Heart right ventricle (tissue), 16 donors: ENCODE measurements at regions not wholly inside any gene's neighbourhood (a gene's known extent, or its start where the extent isn't known, plus 50 kb on each side); places are given as distances from the start of the nearest gene placed in this dataset.
"Not testable (repeated sequence)": the region's sequence is repeated elsewhere in the genome, so short reads cannot be mapped to it uniquely, and the experiment has no call there.

Experiments used
- ATAC-seq, 8 donors: fragments of 200-7000 bp; cut with Tn5 transposase; one replicate each; pipeline ENCODE4 v1.9.1; 2020; ENCODE audit warnings: mild to moderate bottlenecking in 8 of 8, moderate library complexity in 8 of 8, moderate number of reproducible peaks in 1 of 8
- DNase-seq, 2 donors: peaks; one replicate each; pipeline ENCODE4 v3.0.0-alpha.2; 2020
- H3K27ac ChIP-seq, 10 donors: fragments of 200-600 bp; sonication (generic) in 2 of 10; one replicate each; pipeline versions ENCODE4 v1.5.0 to v1.8.0; 2020 to 2022; ENCODE audit warnings: mild to moderate bottlenecking in 3 of 10
- H3K27me3 ChIP-seq, 7 donors: fragments of 200-600 bp; one replicate each; pipeline ENCODE4 v1.8.0; 2021 to 2022; ENCODE audit warnings: mild to moderate bottlenecking in 2 of 7
- H3K36me3 ChIP-seq, 9 donors: fragments of 200-600 bp; sonication (generic) in 1 of 9; one replicate each; pipeline versions ENCODE4 v1.5.0 to v1.8.0; 2020 to 2022; ENCODE audit warnings: mild to moderate bottlenecking in 2 of 9
- H3K4me1 ChIP-seq, 9 donors: fragments of 200-600 bp; sonication (generic) in 1 of 9; one replicate each; pipeline versions ENCODE4 v1.5.0 to v1.8.0; 2020 to 2022; ENCODE audit warnings: mild to moderate bottlenecking in 4 of 9
- H3K4me3 ChIP-seq, 10 donors: fragments of 200-600 bp; sonication (generic) in 2 of 10; one replicate each; pipeline versions ENCODE4 v1.5.0 to v1.8.0; 2020 to 2022; ENCODE audit warnings: mild to moderate bottlenecking in 7 of 10, moderate library complexity in 2 of 10
- H3K9me3 ChIP-seq, 11 donors: fragments of 200-600 bp in 10 of 11; sonication (generic) in 2 of 11; one replicate each; pipeline versions ENCODE4 v1.5.0 to v1.8.0; 2013 to 2022; ENCODE audit warnings: mild to moderate bottlenecking in 2 of 11, control low read depth in 1 of 11, moderate library complexity in 1 of 11
- WGBS, 2 donors: extraction: QIAGEN DNeasy Blood & Tissue Kit; methylation state at CpG; one replicate each; pipeline ENCODE4 v1.1.7; 2013; ENCODE audit warnings: inconsistent platforms in 1 of 2; 5-methylcytosine and 5-hydroxymethylcytosine counted together
- intact Hi-C, 10 donors: fragments of 100-400 bp; cut with DNase I; formaldehyde crosslinking; loops; one replicate each; pipeline versions ENCODE4 v1.11.1 to v1.14.2; 2022
- donor health status: Arrhythmogenic right ventricular cardiomyopathy.
- donor health status: ischemic (EF 13 %, LVEDD 7.1; RV severe dilation, severe dysfunction).
- donor health status: healthy with polysubstance abuse.
- donor health status: DM: no; HTN: yes; CAD: no.
- donor health status: DM: no; HTN: no; CAD: no.
- donor health status: ischemic (EF 25% LVEDD 6.9; RV normal size, moderate dysfunction).
- donor health status: ischemic (EF 25% LVEDD 5.7; RV mildly dilated, moderate dysfunction).
- donor health status: healthy.
- donor health status: DM: yes; HTN: yes; CAD: no.
- donor health status: Ischemic cardiomyopathy.
- donor health status: ischemic (EF 35%, LVEDD 5.7; RV mildly dilated, moderate dysfunction).
- donor health status: nonischemic (EF 11% LVEDD 7.7; RV severe dilation, severe dysfunction).
- donor health status: DM: yes; HTN: yes; CAD: no.
- donor health status: PGD.
- donor health status: ischemic (EF 29% LVEDD 5.4; RV normal size, mild dysfunction).
- donor health status: nonischemic (EF 23%, LVEDD 6.1; RV moderate dilation, normal function).

DNA sequence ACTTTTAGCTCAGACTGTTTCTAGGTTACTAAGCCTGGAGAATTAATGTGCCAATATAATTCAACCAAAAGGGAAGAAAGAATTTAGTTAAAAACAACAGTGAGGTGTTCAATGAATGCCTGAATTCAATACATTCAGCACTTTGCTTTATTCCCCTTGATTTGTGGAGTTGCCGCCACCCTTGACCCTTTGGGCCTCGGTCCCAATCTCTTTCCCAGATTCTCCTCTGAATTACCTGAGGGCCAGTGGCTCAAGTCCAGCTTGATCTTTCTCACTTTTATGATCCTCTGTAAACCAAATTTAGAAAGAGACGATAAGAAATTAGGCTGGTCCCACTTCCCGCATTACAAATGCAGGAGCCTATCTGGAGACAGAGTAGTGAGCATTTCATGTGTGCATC is 98.7 kb downstream of the NBPF8 start:
- intact Hi-C loops, H3K4me3 ChIP-seq, DNase-seq, H3K4me1 ChIP-seq, H3K27me3 ChIP-seq, ATAC-seq, H3K9me3 ChIP-seq, H3K27ac ChIP-seq: not testable (repeated sequence)
- no CpG with 5 or more reads among the region's 4 CpGs for WGBS, 2 donors
- H3K36me3 ChIP-seq = peaks cover 0 to 28% (median 0%) of the 10 kb centered on the region in 9 donors

DNA sequence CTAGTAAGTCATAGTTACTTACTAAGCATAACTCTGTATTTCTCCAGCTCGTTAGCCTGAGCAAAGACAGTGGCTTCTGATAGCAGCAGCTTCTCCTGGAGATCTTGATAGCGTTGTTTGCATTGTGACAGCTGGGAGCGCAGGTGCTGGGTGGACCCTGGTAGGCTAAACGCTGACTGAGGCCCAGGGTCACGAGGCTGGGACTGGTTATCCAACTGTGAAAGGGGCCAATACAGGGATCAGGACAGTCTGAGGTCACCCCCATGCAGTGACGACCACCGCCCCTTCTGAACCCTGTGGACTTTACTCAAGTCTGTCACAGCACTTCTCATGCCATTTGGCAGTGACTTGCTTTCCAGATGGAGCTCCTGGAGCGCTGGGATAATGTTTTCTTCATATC is 104.4 kb downstream of the NBPF8 start:
- H3K36me3 ChIP-seq = peaks cover 0 to 12% (median 0%) of the 10 kb centered on the region in 9 donors
- ATAC-seq = peak in 2 of 8 donors; percentile 23 to 60
- H3K27me3 ChIP-seq, H3K27ac ChIP-seq, H3K4me3 ChIP-seq, H3K9me3 ChIP-seq, DNase-seq, H3K4me1 ChIP-seq, intact Hi-C loops: not testable (repeated sequence)
- WGBS, 2 donors = 71 to 100% methylated on average over 1 to 2 of the region's 8 CpGs

DNA sequence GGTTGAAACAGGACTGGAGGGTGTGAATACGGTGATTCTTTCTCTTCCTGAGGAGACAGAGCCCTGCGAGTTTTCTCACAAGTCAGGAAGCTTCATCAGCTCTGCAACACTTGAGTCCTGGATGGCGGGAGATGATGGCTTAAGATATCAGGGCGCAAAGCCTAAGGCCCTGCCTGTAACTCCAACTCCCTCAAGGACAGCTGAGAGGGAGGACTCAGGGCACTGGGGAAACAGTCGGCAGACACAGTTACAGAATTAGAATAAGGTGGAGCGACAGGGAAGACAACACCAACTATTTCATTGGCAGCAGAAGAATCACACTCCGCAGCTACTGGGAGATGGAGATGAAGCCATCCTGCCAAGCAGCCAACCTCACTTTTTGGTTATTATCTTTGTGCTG is 109.6 kb downstream of the NBPF8 start:
- H3K27ac ChIP-seq, H3K4me3 ChIP-seq, H3K36me3 ChIP-seq, H3K4me1 ChIP-seq, H3K9me3 ChIP-seq, intact Hi-C loops, DNase-seq, H3K27me3 ChIP-seq: not testable (repeated sequence)
- ATAC-seq = peak; percentile 45 to 83 (median 74)
- 26 to 56% methylated on average over 2 of the region's 7 CpGs for WGBS, 2 donors

DNA sequence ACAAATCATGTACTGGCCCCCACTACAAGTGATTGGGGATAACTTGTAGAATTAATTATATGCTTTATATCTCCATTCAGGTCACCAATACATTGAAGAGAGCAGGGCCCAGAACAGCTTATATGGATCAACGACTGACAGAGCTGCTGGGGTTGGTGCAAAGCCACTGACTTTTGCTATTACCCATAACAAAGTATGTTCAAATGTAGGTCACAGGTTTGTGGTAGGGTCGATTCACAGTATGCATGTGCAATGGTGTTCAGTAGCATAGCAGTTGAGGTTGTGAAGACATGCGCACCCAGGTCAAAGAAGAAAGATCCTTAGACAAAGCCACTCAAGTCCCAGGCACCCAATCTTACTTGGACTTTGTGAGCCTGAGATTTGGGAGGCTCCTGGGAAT is 110.6 kb downstream of the NBPF8 start:
- DNase-seq, ATAC-seq, H3K27ac ChIP-seq, H3K36me3 ChIP-seq, H3K4me3 ChIP-seq, H3K4me1 ChIP-seq, H3K27me3 ChIP-seq, H3K9me3 ChIP-seq, intact Hi-C loops: not testable (repeated sequence)
- WGBS, 2 donors = 89 to 91% methylated on average over 2 of the region's 3 CpGs

DNA sequence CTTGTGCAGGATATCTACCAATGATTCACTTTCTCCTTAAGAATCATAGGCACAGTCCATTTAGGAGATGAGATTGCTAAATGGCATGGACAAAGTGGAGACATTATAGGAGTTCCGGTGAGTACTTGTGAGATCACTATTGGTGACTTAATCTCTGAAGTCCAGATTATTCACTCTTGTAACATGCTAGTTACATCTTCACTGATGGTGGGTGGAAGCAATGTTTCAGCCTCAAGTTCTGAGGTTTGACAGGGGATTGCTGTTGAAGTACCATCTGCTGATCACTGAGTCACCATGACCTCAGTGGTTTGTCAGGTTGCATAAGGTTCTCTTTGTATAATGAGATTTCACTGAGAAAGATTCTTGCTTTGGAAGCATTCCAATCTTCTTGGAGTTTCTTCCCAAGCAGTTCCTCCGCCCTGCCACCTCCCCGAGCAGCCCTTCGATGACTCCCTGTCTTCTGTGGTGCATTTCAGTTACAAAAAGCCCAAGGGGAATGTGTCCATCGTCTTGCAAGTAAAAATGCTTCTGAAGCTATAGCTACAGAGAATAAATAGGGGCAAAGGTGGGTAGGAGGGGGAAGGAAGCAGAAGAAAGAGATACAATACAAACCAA is 114.7 kb downstream of the NBPF8 start:
- H3K27ac ChIP-seq, H3K9me3 ChIP-seq, H3K27me3 ChIP-seq, H3K36me3 ChIP-seq, DNase-seq, intact Hi-C loops, H3K4me1 ChIP-seq, H3K4me3 ChIP-seq: not testable (repeated sequence)
- peak in 3 of 8 donors; percentile 23 to 70 (median 28) for ATAC-seq
- 79 to 82% methylated on average over 5 of the region's 5 CpGs for WGBS, 2 donors

DNA sequence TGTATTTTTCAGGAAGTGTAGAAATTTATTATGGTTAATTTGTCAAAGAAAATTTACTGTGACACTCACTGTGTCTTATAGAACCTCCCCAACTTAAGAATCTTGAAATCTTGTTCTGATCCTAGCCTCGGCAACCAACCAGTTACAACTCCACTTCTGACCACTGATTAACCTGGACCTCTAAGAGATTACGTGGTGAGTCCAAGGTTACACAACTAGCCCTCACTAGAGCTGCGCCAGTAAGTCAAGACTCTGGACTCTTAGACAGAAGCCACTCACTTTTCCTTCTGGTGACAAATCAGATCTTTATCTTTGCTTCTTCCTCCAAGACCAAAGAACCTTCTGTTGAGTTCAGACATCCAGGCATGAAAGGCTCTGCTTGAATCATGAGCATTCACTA is 116.6 kb downstream of the NBPF8 start:
- not testable (repeated sequence) for DNase-seq, H3K9me3 ChIP-seq

DNA sequence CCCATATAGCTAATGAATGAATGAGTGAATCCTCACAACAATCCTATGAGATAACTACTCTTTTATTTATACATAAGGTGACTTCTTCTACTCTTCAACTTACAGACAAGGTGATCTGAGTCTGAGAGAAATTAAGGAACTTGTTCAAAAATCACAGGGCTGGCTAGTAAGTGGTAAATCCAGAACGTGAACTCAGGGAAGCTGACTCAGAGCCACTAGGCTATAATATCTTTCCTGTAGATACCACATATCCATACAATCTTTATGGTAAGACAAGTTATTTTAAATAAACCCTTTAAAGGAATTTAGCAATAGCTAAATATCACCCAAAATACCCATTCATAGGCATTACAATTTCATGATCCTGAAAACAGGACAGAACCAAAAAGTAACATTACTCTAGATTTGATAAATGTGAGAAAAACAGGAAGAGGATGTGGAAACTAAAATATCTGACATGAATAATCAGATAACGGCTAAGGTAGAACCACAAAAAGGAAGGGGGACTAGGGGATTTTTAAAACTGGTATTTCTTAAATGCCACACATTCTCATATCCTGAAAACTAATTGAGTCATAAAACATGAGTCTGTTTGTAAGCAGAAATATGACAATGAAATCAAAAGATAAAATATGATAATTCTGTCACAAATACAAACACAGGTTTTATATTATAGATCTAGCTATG is 119.7 kb downstream of the NBPF8 start:
- H3K9me3 ChIP-seq, DNase-seq, H3K27ac ChIP-seq, H3K4me3 ChIP-seq, H3K4me1 ChIP-seq, ATAC-seq, intact Hi-C loops, H3K27me3 ChIP-seq: not testable (repeated sequence)
- peaks cover 0 to 23% (median 0%) of the 10 kb centered on the region in 9 donors for H3K36me3 ChIP-seq
- 42 to 57% methylated on average over 2 of the region's 2 CpGs for WGBS, 2 donors

More for the DNA sequence above, 116.6 kb downstream of the NBPF8 start:
- ATAC-seq, H3K27me3 ChIP-seq, intact Hi-C loops, H3K4me3 ChIP-seq, H3K4me1 ChIP-seq, H3K27ac ChIP-seq: not testable (repeated sequence)
- WGBS, 2 donors = 100% methylated on average over 1 of the region's 3 CpGs
- H3K36me3 ChIP-seq = peaks cover 0 to 13% (median 0%) of the 10 kb centered on the region in 9 donors

DNA sequence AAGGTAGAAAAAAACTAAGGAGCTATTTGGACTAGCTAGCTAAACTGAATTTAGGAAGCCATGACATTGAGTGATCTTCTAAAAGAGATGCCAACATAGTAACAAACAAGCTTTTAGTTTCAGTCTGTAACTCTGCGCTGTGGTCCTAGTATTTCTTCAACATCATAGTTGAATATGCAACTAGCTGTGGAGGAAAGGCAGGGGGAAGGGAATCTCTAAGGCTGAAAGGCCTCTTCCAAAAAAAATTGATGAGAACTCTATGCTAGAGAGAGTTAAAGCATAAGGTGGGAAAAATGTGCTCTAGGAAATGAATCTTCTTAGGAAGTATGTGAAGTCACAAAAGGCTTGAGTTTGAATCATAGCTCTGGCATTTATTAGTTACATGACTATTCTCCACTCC is 120.2 kb downstream of the NBPF8 start:
- DNase-seq, H3K4me3 ChIP-seq, H3K27ac ChIP-seq, H3K9me3 ChIP-seq, H3K27me3 ChIP-seq, H3K4me1 ChIP-seq, ATAC-seq, intact Hi-C loops: not testable (repeated sequence)
- H3K36me3 ChIP-seq = peaks cover 0 to 27% (median 0%) of the 10 kb centered on the region in 9 donors
- WGBS, 2 donors = 88 to 100% methylated on average over 1 of the region's 1 CpG

DNA sequence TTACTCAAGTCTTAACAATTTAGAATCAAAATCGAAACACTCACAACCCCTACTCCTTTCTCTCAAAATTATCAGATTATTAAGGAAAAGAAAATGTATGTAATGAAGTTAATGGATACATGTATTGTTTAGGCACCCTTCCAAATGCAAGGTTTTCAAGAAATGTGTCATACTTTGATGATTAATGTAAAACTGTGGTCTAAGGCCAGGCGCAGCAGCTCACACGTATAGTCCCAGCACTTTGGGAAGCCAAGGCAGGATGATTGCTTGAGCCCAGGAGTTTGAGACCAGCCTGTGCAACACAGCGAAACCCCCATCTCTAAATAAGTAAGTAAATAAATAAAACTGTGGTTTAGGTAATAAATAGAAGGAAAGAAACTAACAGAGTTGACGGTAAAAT is 126.6 kb downstream of the NBPF8 start:
- H3K9me3 ChIP-seq, H3K4me3 ChIP-seq, H3K27me3 ChIP-seq, H3K4me1 ChIP-seq, intact Hi-C loops, ATAC-seq, H3K27ac ChIP-seq, DNase-seq: not testable (repeated sequence)
- WGBS, 2 donors = 86 to 94% methylated on average over 1 to 2 of the region's 5 CpGs
- peaks cover 0 to 33% (median 0%) of the 10 kb centered on the region in 9 donors for H3K36me3 ChIP-seq

DNA sequence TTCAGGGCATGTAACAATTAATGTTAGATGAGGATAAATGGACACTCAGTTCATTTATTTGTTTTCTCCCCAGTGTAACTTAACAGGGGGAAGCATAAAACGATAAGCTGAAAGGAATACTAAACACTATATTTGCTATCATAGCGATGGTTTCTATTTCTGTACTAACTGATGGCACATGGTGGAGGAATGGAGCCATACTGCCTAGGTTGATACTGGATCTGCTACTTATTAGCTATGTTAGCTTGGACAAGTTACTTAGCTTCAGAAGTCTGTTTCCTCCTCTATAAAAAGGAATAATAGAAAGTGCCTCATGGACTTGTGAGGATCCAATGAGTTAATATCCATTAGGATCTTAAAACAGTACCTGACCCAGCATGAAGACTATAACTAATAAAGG is 127.5 kb downstream of the NBPF8 start:
- H3K27me3 ChIP-seq, H3K9me3 ChIP-seq, H3K27ac ChIP-seq, H3K4me1 ChIP-seq, intact Hi-C loops, DNase-seq, ATAC-seq, H3K4me3 ChIP-seq: not testable (repeated sequence)
- WGBS, 2 donors = no CpG with 5 or more reads among the region's 2 CpGs
- H3K36me3 ChIP-seq = peaks cover 0 to 29% (median under 1%) of the 10 kb centered on the region in 9 donors

DNA sequence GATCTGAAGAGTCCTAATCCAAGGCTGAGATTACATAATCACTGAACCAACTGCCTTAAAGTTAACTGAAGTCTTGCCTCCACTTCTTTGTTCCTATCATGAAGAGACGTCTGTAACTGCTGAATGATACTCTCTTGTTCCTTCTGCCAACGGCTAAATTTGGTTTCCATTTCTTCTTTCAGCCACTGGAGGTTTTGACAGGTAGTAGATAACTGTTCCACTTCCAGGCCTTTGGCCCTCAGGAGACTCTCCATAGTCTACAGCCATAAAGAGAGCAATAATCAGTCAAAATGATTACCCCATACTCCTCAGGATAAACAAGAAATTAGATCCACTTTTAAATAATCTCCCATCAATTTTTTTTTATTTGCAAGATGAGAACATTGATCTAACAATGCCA is 128.1 kb downstream of the NBPF8 start:
- H3K27me3 ChIP-seq, intact Hi-C loops, H3K9me3 ChIP-seq, DNase-seq, H3K4me1 ChIP-seq, H3K4me3 ChIP-seq, H3K27ac ChIP-seq: not testable (repeated sequence)
- peaks cover 0 to 33% (median 2%) of the 10 kb centered on the region in 9 donors for H3K36me3 ChIP-seq
- WGBS, 2 donors = no CpG with 5 or more reads among the region's 2 CpGs
- ATAC-seq = peak in 6 of 8 donors; percentile 32 to 46 (median 40)
